HUES48 (cell line): ENCODE measurements at regions not wholly inside any gene's neighbourhood (a gene's known extent, or its start where the extent isn't known, plus 50 kb on each side); places are given as distances from the start of the nearest gene placed in this dataset.

Source experiments
- H3K27ac ChIP-seq: one replicate; pipeline ENCODE4 v1.7.0; 2013; ENCODE audit warnings: low read depth, low read length, inconsistent platforms
- H3K27me3 ChIP-seq: 2 replicates; pipeline ENCODE4 v1.6.1; 2013; ENCODE audit warnings: mild to moderate bottlenecking, low read length; ENCODE audit not compliant: control insufficient read depth, insufficient read depth
- H3K36me3 ChIP-seq: 2 replicates; pipeline ENCODE4 v1.6.1; 2013; ENCODE audit warnings: low read length; ENCODE audit not compliant: control insufficient read depth, insufficient read depth
- H3K4me1 ChIP-seq: 2 replicates; pipeline ENCODE4 v1.6.1; 2013; ENCODE audit warnings: mild to moderate bottlenecking, low read length; ENCODE audit not compliant: control insufficient read depth, insufficient read depth
- H3K4me3 ChIP-seq: 2 replicates; pipeline ENCODE4 v1.5.1; 2013; ENCODE audit warnings: mild to moderate bottlenecking, low read depth, low read length
- H3K9ac ChIP-seq: 2 replicates; pipeline ENCODE4 v1.6.1; 2013; ENCODE audit warnings: mild to moderate bottlenecking, low read depth, low read length, moderate library complexity
- H3K9me3 ChIP-seq: 2 replicates; pipeline ENCODE4 v1.6.1; 2013; ENCODE audit warnings: low read length; ENCODE audit not compliant: control insufficient read depth, insufficient read depth

GRCh38 chr20:56835829-56836550, 206.9 kb downstream of the TFAP2C start:
- Histone ChIP-seq H3K9ac (no peak overlapping the region), H3K4me1 (no peaks in the 10 kb centered on the region), H3K9me3 (no peaks in the 10 kb centered on the region), H3K4me3 (no peak overlapping the region), H3K27ac (no peak overlapping the region), H3K27me3 (peaks cover 3% of the 10 kb centered on the region; the same call in 1 of the 2 replicates), H3K36me3 (no peaks in the 10 kb centered on the region)

- Histone ChIP-seq H3K9ac (no peak overlapping the region), H3K4me1 (no peaks in the 10 kb centered on the region), H3K36me3 (no peaks in the 10 kb centered on the region), H3K9me3 (no peaks in the 10 kb centered on the region), H3K27ac (no peak overlapping the region), H3K4me3 (no peak overlapping the region), H3K27me3 (no peaks in the 10 kb centered on the region; the same call in 1 of the 2 replicates)
Measured at GRCh38 chr20:56839222-56839621, 210.1 kb downstream of the TFAP2C start.

DNA sequence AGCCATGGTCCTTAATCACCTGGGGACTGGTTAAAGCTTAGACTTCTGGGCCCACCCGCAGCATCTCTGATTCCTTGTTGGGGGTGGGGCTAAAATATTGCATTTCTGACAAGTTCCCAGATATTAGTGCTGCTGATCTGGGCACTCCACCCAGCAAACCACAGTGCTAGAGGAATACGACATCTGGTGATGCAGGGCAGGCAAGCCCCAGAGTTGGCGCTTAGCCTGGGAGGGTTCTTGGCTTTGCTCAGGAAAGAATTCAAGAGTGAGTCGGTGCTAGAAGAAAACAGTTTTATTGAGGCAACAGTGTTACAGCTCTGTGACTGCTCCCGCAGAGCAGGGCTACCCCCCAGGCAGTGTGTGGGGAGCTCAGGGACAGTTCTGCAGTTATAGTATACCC, 210.7 kb downstream of the TFAP2C start:
- Histone ChIP-seq H3K36me3 (no peaks in the 10 kb centered on the region), H3K27ac (no peak overlapping the region), H3K9me3 (no peaks in the 10 kb centered on the region), H3K9ac (no peak overlapping the region), H3K4me1 (no peaks in the 10 kb centered on the region), H3K27me3 (no peaks in the 10 kb centered on the region; the same call in 1 of the 2 replicates), H3K4me3 (no peak overlapping the region)

DNA sequence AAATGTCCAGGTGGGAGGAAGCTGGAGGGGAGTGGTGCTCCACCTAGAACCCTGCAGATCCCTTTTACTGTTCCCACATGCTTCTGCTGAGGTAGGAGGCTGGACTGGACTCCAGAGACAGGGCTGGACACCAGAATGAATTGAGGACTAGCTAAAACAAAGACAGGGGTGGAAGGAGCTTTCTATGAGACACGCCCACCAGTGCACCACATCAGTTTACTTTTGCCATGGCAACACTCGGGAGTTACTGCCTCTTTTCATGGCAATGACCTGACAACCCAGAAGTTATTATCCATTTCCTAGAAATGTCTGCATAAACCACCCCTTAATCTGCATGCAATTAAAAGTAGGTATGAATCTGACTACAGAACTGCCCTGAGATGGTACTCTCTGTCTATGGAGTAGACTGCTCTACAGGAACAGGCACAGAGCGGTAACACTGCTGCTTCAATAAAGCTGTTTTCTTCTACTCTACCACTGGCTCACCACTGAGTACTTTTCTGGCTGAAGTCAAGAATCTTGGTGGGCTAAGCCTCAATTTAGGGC, 211.7 kb downstream of the TFAP2C start:
- no peak overlapping the region for H3K27ac ChIP-seq
- H3K27me3 ChIP-seq = no peaks in the 10 kb centered on the region; the same call in 1 of the 2 replicates
- H3K9me3 ChIP-seq = no peaks in the 10 kb centered on the region
- H3K9ac ChIP-seq = no peak overlapping the region
- H3K4me1 ChIP-seq = no peaks in the 10 kb centered on the region
- H3K4me3 ChIP-seq = no peak overlapping the region
- no peaks in the 10 kb centered on the region for H3K36me3 ChIP-seq

DNA sequence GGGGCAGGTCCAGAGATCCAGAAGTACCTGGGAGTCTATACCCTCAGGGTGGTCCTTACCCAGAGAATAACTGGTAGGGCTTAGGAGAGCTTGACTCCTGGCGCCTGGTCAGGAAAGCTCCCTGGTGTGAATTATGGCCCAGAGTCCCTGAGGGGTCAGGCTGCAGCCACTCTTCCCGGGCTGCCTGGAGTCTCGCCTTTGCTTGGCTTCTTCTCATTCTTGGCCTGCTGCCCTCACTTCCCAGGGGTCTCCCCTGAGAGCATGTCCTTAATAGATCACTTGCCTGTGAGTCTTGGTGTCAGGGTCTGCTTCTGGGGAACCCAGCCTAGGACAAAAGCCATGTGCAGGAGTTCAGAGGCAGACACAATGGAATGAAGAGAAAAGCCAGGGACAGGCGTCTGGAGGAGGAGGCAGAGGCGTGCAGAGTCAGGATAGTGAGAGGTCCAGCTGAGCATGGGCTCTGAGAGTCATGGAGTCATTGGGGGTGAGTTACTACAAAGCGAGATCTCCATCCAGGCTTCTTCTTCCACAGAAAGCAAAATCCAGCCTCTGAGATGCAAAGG, 212.3 kb downstream of the TFAP2C start:
- Histone ChIP-seq H3K4me1 (no peaks in the 10 kb centered on the region), H3K27ac (no peak overlapping the region), H3K4me3 (no peak overlapping the region), H3K9me3 (no peaks in the 10 kb centered on the region), H3K36me3 (no peaks in the 10 kb centered on the region), H3K27me3 (no peaks in the 10 kb centered on the region; the same call in 1 of the 2 replicates), H3K9ac (no peak overlapping the region)

GRCh38 chr20:56842056-56842455, 212.9 kb downstream of the TFAP2C start:
- Histone ChIP-seq H3K27me3 (no peaks in the 10 kb centered on the region; the same call in 1 of the 2 replicates), H3K9ac (no peak overlapping the region)

DNA sequence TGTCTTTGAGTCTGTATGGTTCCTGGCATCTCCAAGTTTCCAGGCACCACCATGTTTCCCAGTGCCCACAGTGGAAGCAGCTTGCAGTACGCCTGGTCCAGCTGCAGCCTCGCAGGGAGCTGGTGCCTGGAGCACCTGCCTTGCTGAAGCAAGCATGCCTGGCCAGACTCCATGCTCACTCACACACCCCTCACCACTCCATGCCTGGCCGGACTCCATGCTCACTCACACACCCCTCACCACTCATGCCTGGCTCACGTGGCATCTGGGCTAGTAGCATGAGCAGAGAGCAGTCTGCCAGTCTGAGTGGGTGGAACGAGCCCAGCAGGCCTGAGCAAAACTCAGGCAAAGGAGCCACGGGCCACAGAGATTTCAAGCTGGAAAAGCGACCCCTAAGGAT, 214.3 kb downstream of the TFAP2C start:
- Histone ChIP-seq H3K27ac (no peak overlapping the region), H3K4me3 (no peak overlapping the region), H3K9ac (no peak overlapping the region), H3K27me3 (no peaks in the 10 kb centered on the region; the same call in 1 of the 2 replicates), H3K9me3 (no peaks in the 10 kb centered on the region), H3K4me1 (no peaks in the 10 kb centered on the region), H3K36me3 (no peaks in the 10 kb centered on the region)

More at GRCh38 chr20:56842056-56842455, 212.9 kb downstream of the TFAP2C start:
- Histone ChIP-seq H3K27ac (no peak overlapping the region), H3K36me3 (no peaks in the 10 kb centered on the region), H3K9me3 (no peaks in the 10 kb centered on the region), H3K4me1 (no peaks in the 10 kb centered on the region), H3K4me3 (no peak overlapping the region)

- no peaks in the 10 kb centered on the region for H3K4me1 ChIP-seq
- H3K9me3 ChIP-seq = no peaks in the 10 kb centered on the region
- H3K27me3 ChIP-seq = no peaks in the 10 kb centered on the region; the same call in 1 of the 2 replicates
- no peaks in the 10 kb centered on the region for H3K36me3 ChIP-seq
- H3K9ac ChIP-seq = no peak overlapping the region
- no peak overlapping the region for H3K27ac ChIP-seq
- H3K4me3 ChIP-seq = no peak overlapping the region
Measured at GRCh38 chr20:56843817-56844216, 214.7 kb downstream of the TFAP2C start.

GRCh38 chr20:56845546-56846086, 216.5 kb downstream of the TFAP2C start:
- no peaks in the 10 kb centered on the region for H3K36me3 ChIP-seq
- H3K4me3 ChIP-seq = no peak overlapping the region
- no peak overlapping the region for H3K27ac ChIP-seq
- H3K9ac ChIP-seq = no peak overlapping the region
- H3K4me1 ChIP-seq = no peaks in the 10 kb centered on the region
- no peaks in the 10 kb centered on the region; the same call in 1 of the 2 replicates for H3K27me3 ChIP-seq
- no peaks in the 10 kb centered on the region for H3K9me3 ChIP-seq

DNA sequence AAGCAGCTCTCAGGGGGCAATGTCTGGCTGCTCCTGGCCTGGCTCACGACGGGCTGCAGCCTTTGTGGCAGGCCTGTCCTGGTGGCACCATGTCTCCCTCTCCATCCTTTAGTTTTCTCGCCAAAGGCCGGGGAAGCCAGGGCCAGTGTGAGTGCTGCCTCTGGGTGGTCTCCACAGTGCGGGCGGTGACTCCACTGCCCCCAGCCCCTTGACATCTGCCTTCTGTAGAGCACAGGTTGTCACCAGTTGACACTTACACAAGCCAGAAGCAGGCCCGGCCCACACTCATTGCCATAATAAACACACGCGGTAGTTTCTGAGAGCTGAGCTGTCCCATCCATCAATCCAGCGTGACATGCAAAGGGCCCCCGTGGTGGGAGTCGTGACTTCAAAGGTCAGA, 219.5 kb downstream of the TFAP2C start:
- H3K9ac ChIP-seq = no peak overlapping the region
- H3K9me3 ChIP-seq = no peaks in the 10 kb centered on the region
- no peaks in the 10 kb centered on the region for H3K36me3 ChIP-seq
- H3K27ac ChIP-seq = no peak overlapping the region
- no peaks in the 10 kb centered on the region for H3K4me1 ChIP-seq
- no peaks in the 10 kb centered on the region for H3K27me3 ChIP-seq
- H3K4me3 ChIP-seq = no peak overlapping the region

- Histone ChIP-seq H3K9ac (no peak overlapping the region), H3K4me1 (no peaks in the 10 kb centered on the region), H3K27me3 (no peaks in the 10 kb centered on the region), H3K9me3 (no peaks in the 10 kb centered on the region), H3K4me3 (no peak overlapping the region), H3K36me3 (no peaks in the 10 kb centered on the region), H3K27ac (no peak overlapping the region)
Measured at GRCh38 chr20:56851552-56851951, 222.4 kb downstream of the TFAP2C start.
